Transverse colon (tissue), 4 donors: ENCODE measurements at regions not wholly inside any gene's neighbourhood (a gene's known extent, or its start where the extent isn't known, plus 50 kb on each side); places are given as distances from the start of the nearest gene placed in this dataset.

Experiments used
- CTCF ChIP-seq, 5 experiments: fragments of 200-600 bp in 3 of 5; fragments of 450-650 bp in 2 of 5; sonication (generic) in 3 of 5; IDR thresholded peaks; 1 replicate in 2 of 5; 2 replicates in 3 of 5; pipeline ENCODE4 v1.5.1; 2016 to 2017; ENCODE audit warnings: antibody characterized with exemption in 5 of 5, inconsistent platforms in 3 of 5, mild to moderate bottlenecking in 2 of 5, moderate library complexity in 1 of 5
- POLR2AphosphoS5 ChIP-seq, 3 donors: sonication (generic); formaldehyde crosslinking; IDR thresholded peaks; one replicate each; pipeline ENCODE4 v1.6.1; 2016; ENCODE audit warnings: antibody characterized with exemption in 3 of 3

DNA sequence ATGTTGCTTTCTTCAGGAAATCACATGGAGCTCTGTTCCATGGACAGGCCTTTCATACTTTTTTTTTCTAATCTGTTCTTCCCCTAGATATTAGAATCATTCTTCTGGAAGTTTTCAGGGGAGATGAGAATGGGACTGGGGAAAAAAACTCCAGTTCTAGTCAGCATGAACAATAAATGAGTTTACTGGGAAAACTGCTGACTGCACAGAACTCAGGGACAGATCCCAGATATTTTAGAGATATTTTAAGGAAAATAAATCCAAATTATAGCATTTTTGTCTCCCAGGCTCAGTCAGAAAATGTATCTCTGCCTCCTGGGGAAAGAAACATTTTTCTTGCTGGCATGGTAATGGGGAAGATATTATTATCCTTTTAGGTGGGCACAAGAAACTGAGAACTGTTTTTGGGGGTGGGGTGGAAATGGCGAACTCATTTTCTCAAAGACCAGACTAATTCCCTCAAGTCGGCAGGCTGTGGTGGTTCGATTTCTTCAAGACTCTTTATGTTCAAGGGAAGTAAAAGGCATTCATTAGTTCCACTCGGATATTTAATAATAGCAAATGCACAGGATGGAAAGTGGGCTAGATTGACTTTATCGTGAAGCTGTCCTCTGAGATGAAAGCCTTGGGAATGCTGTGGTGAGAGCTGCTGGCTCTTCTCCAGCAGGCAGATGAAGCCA lies 157.5 kb downstream of the ADRA2A start:
- TF ChIP-seq POLR2AphosphoS5 (IDR thresholded peaks at IDR 0.05) (no peak), CTCF (IDR thresholded peaks at IDR 0.05) (no peak)
